Forelimb muscle (tissue), 1 donor: ENCODE measurements at regions not wholly inside any gene's neighbourhood (a gene's known extent, or its start where the extent isn't known, plus 50 kb on each side); places are given as distances from the start of the nearest gene placed in this dataset.
"Not testable (repeated sequence)": the region's sequence is repeated elsewhere in the genome, so short reads cannot be mapped to it uniquely, and the experiment has no call there.

ENCODE experiments used
- DNase-seq: peaks from one replicate; pipeline ENCODE4 v3.0.0-alpha.2; 2013; ENCODE audit warnings: low read depth

GRCh38 chr20:51923633-51924032, 121.3 kb upstream of the SALL4 start:
- no peak for DNase-seq

- DNase-seq, result not testable (repeated sequence)
Measured at GRCh38 chr20:51922812-51923211, 120.5 kb upstream of the SALL4 start.

- DNase-seq, result no peak
Measured at GRCh38 chr20:51918561-51918960, 116.2 kb upstream of the SALL4 start.

- no peak for DNase-seq
Measured at GRCh38 chr20:51917886-51918535, 115.7 kb upstream of the SALL4 start.

GRCh38 chr20:51916244-51916643, 113.9 kb upstream of the SALL4 start:
- DNase-seq, result no peak

GRCh38 chr20:51914758-51915157, 112.4 kb upstream of the SALL4 start:
- DNase-seq, result no peak

- DNase-seq, result no peak
Measured at GRCh38 chr20:51910321-51911050, 108.2 kb upstream of the SALL4 start.

- DNase-seq, result no peak
Measured at GRCh38 chr20:51906679-51907078, 104.4 kb upstream of the SALL4 start.

- no peak for DNase-seq
Measured at GRCh38 chr20:51906049-51906448, 103.7 kb upstream of the SALL4 start.

GRCh38 chr20:51902933-51903332, 100.6 kb upstream of the SALL4 start:
- no peak for DNase-seq

GRCh38 chr20:51900443-51900842, 98.1 kb upstream of the SALL4 start:
- DNase-seq, result no peak

GRCh38 chr20:51899674-51900073, 97.4 kb upstream of the SALL4 start:
- no peak for DNase-seq

- DNase-seq, result no peak
Measured at GRCh38 chr20:51898788-51899187, 96.5 kb upstream of the SALL4 start.

- DNase-seq, result no peak
Measured at GRCh38 chr20:51894619-51895018, 92.3 kb upstream of the SALL4 start.

GRCh38 chr20:51894201-51894600, 91.9 kb upstream of the SALL4 start:
- no peak for DNase-seq

GRCh38 chr20:51893723-51894122, 91.4 kb upstream of the SALL4 start:
- DNase-seq, result no peak

GRCh38 chr20:51890003-51890402, 87.7 kb upstream of the SALL4 start:
- no peak for DNase-seq

- no peak for DNase-seq
Measured at GRCh38 chr20:51889466-51889865, 87.1 kb upstream of the SALL4 start.

GRCh38 chr20:51888291-51888690, 86.0 kb upstream of the SALL4 start:
- no peak for DNase-seq

- DNase-seq, result no peak
Measured at GRCh38 chr20:51886891-51887608, 84.7 kb upstream of the SALL4 start.

- DNase-seq, result no peak
Measured at GRCh38 chr20:51886341-51886740, 84.0 kb upstream of the SALL4 start.

GRCh38 chr20:51884561-51884960, 82.2 kb upstream of the SALL4 start:
- DNase-seq, result no peak

GRCh38 chr20:51880188-51880587, 77.9 kb upstream of the SALL4 start:
- no peak for DNase-seq
